WTC11 (cell line): ENCODE measurements at regions not wholly inside any gene's neighbourhood (a gene's known extent, or its start where the extent isn't known, plus 50 kb on each side); places are given as distances from the start of the nearest gene placed in this dataset.

Experiments used
- CTCF ChIP-seq: fragments of 200-600 bp; IDR thresholded peaks from 2 replicates; pipeline ENCODE4 v1.8.0; 2022; ENCODE audit warnings: antibody characterized with exemption
- E2F1 ChIP-seq: sonication (generic); formaldehyde crosslinking; IDR thresholded peaks from 2 replicates; pipeline ENCODE4 v1.8.0; 2022; ENCODE audit warnings: mild to moderate bottlenecking, missing genetic modification reagents
- FOXJ3 ChIP-seq: sonication (generic); formaldehyde crosslinking; IDR thresholded peaks from 2 replicates; pipeline ENCODE4 v1.9.0; 2021; ENCODE audit warnings: missing genetic modification reagents, mild to moderate bottlenecking, borderline replicate concordance
- MAX ChIP-seq: sonication (generic); formaldehyde crosslinking; IDR thresholded peaks from 2 replicates; pipeline ENCODE4 v1.8.0; 2022; ENCODE audit warnings: mild to moderate bottlenecking, missing genetic modification reagents
- MLX ChIP-seq: sonication (generic); formaldehyde crosslinking; IDR thresholded peaks from 2 replicates; pipeline ENCODE4 v1.8.1; 2023; ENCODE audit warnings: mild to moderate bottlenecking, missing genetic modification reagents, moderate library complexity
- MYBL2 ChIP-seq: sonication (generic); formaldehyde crosslinking; IDR thresholded peaks from 2 replicates; pipeline ENCODE4 v1.8.1; 2023; ENCODE audit warnings: mild to moderate bottlenecking, moderate library complexity, missing genetic modification reagents

- TF ChIP-seq MYBL2 (CRISPR knock-in tag) (no peak), MAX (CRISPR knock-in tag) (no peak), E2F1 (no peak), CTCF (no peak), FOXJ3 (CRISPR knock-in tag) (no peak), MLX (CRISPR knock-in tag) (no peak)
These were observed 1011.7 kb upstream of the PCDH7 start for GRCh38 chr4:29708473-29708872.
